ENCODE measurements at regions not wholly inside any gene's neighbourhood (a gene's known extent, or its start where the extent isn't known, plus 50 kb on each side); places are given as distances from the start of the nearest gene placed in this dataset.

GRCh38 chr18:77448046-77448445 lies 198.4 kb downstream of the GALR1 start:
- no peak for DNase-seq

DNA sequence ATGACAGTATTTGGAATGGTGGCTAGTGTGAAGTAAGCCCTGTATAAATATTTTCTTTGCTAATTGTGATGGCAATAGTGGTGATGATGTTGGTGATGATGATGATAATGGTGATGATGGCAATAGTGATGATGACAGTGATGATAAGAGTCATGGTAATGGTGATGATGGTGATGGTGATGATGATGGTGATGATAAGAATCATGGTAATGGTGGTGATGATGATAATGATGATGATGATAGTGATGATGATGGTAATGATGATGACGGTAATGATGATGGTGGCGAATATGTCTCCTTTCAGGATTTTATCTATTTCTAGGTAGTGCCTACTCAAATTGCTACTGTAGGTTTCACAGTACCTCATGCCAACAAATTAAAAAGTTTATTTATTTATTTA lies 205.4 kb downstream of the GALR1 start:
- no peak for DNase-seq

GRCh38 chr18:77457681-77458080 lies 208.0 kb downstream of the GALR1 start:
- no peak for DNase-seq

- no peak for DNase-seq
These were observed 211.5 kb downstream of the GALR1 start for GRCh38 chr18:77461062-77461688.

DNA sequence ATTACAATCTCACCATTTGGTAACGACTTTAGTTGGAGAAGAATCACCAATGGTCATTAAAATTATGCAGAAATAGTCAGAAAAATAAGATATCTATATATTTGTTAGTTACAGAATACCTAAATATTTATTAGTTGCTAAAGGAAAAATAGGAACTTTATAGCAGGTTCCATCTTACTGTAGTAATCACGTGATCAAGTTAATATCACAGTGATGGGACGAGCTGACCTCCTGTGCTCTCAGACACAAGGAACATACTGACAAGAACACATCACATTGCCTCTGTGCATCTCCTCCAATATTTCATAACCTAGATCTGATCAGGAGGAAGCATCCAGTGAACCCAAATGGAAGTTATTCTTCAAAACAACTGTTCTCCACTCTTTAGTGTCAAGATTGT lies 215.3 kb downstream of the GALR1 start:
- no peak for DNase-seq

DNA sequence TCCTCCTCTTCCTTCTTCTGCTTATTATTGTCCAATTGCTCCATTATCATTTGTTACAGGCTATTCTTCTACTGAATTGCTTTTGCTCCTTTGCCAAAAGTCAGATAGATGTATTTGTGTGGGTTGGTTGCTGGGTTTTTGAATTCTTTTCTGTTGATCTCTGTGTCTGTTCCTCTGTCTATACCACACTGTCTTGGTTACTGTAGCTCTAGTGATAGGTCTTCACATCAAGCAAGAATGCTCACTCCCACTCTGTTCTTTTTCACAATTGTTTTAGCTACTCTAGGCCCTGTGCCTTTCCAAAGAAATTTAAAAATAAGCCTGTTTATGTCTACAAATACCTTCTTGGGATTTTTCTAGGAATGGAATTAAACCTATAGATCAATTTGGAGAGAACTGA lies 217.2 kb downstream of the GALR1 start:
- DNase-seq = no peak

- DNase-seq = no peak
These were observed 219.5 kb downstream of the GALR1 start for GRCh38 chr18:77469131-77469530.

- no peak for DNase-seq
These were observed 221.1 kb downstream of the GALR1 start for GRCh38 chr18:77470569-77471413.

DNA sequence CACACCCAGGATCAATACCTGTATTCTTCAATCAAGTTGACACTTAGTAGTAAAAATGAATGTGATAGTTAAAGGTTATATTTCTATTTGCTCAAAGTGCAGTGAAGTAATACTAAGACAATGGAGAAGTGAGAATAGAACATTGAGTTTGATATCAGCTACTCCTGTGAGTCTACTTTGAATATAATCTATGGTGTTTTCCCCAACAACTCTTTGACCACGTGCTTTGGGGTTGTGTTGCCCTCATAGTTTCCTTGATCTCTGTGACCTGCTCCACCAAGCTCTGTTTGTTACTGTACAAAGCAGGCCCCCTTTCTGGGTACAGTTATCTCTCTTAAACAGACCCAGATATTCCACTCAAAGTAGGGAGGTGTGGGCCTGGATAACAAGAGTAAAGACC lies 222.9 kb downstream of the GALR1 start:
- no peak for DNase-seq

GRCh38 chr18:77478646-77479442 lies 229.2 kb downstream of the GALR1 start:
- DNase-seq = no peak

DNA sequence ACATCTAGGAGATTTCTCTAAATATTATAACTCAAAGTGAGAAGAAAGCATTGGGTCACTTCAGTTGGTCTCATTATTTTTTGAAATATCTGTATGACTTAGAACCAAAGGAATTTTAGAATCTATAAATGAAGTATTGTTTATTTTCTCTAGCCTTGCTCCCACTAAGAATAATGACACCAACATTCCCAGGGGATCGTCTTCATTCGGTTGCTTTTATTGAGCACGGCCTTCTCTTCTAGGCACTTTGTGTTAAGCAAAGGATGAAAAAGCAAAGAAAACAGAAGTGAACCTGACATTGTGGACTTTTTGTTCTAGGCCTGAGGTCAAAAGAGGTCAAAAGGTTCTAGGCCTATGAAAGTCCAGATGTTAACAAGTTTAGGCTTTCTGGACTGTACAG lies 231.9 kb downstream of the GALR1 start:
- no peak for DNase-seq

DNA sequence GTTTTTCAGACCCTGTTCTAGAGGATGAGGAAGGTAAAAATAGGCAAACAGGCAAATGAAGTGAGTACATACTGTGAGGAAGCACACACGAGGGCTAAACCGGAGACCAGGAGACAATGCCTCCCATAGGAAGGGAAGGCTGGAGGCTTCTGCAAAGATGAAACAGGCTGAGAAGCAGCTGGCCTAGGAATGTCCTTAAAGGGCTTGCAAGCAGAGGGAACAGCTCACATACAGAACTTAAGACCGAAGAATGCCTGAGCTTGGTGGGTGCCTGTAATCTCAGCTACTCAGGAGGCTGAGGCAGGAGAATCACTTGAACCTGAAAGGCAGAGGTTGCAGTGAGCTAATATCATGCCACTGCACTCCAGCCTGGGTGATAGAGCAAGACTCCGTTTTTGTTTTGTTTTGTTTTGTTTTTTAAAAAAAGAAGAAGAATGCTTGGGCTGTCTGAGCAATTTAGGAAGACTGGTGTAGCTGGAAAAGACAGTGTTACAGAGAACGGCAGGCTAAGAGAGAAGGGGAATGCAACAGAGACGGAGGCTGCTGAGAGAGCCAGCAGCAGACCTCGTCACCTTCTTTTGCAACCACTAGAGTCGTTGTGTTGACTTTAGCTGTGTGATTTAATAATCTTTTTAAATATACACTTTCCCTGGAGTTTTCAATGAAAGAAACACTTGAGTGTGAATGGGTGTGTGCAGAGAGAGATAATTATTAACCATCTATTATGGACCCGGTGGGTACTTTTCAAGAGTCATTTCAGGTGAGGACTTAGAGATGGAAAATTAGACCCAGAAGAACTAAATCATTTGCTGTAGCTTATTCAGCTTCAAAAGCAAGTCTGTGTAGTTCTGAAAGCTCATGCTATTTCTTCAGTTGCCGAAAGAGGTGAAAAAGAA lies 232.8 kb downstream of the GALR1 start:
- DNase-seq = no peak

- DNase-seq = no peak
These were observed 237.3 kb downstream of the GALR1 start for GRCh38 chr18:77486985-77487384.

- no peak for DNase-seq
These were observed 238.5 kb downstream of the GALR1 start for GRCh38 chr18:77487951-77488740.

DNA sequence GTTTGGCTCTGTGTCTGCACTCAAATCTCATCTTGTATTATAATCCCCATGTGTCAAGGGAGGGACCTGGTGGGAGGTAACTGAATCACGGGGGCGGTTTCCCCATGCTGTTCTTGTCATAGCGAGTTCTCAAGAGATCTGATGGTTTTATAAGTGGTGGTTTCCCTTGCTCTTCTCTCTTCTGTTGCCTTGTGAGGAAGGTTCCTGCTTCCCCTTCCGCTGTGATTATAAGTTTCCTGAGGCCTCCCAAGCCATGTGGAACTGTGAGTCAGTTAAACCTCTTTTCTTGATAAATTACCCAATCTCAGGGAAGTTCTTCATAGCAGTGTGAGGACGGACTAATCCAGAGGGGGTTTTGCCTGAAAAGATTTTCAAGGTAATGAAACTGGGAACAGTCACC lies 245.4 kb downstream of the GALR1 start:
- DNase-seq = no peak

GRCh38 chr18:77495982-77496690 lies 246.5 kb downstream of the GALR1 start:
- DNase-seq = peak in 1 of 2 donors; percentile 3

DNA sequence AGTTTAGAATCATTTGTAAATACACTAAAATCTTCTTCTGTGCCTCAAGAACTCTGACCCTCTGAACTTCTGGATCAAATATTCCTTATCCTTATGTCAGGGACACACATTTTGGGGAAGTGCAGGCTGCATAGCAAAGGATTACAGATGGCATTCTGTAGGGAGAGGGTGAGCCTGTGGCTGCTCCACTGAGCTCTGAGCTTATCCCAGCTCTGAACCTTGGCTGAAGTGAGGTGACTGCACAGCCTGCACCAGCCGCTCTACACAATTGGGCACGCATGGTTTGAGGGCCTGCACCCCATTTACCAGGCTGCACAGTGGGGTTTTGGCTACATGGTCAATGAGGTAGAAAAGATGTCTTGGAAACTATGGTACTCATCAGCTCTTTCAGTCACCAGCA lies 251.6 kb downstream of the GALR1 start:
- no peak for DNase-seq

DNA sequence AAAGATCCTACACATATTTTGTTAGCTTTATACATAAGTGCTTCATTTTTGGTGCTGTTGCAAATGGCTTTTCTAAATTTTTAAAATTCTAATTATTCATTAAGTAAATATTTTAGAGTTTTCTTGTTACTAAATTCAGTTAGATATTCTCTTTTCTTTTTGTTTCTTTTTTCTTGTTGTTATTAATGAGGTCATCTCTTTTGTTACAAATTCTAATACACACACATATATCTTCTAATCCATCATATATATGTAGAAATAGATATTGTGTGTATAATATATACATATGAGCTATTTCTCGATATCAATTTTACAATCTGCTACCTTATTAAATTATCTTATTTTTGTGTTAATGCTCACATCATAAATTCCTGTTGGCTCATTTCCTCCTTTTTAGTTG lies 255.9 kb downstream of the GALR1 start:
- DNase-seq = no peak

DNA sequence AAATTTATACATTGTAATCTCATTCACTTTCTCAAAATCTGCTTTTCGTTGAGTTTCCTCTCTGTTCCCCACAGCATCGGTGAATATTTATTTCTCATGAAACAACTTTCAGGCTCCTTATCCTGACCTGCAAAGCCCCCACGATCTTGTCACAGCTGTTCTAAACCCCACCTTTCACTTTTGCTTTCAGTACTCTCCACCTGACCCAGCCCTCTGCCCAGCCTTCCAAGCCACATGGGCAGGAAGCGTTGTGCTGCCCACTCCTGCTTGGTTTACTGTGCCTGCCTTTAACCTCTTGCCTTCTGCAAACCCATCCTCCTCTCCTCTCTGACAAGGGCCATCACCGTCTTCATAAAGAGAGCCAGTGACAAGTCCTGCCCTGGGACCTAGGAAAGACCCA lies 262.5 kb downstream of the GALR1 start:
- DNase-seq = no peak

GRCh38 chr18:77517901-77518300 lies 268.3 kb downstream of the GALR1 start:
- no peak for DNase-seq

GRCh38 chr18:77520767-77521166 lies 271.1 kb downstream of the GALR1 start:
- DNase-seq = no peak

All from hippocampal formation (tissue), 2 donors.